IPS-NIHi7 (cell line): ENCODE measurements at regions not wholly inside any gene's neighbourhood (a gene's known extent, or its start where the extent isn't known, plus 50 kb on each side); places are given as distances from the start of the nearest gene placed in this dataset.

Experiments
- DNase-seq: peaks from one replicate; pipeline ENCODE4 v3.0.0; 2012; ENCODE audit warnings: mixed read lengths; ENCODE audit errors: extremely low spot score

DNA sequence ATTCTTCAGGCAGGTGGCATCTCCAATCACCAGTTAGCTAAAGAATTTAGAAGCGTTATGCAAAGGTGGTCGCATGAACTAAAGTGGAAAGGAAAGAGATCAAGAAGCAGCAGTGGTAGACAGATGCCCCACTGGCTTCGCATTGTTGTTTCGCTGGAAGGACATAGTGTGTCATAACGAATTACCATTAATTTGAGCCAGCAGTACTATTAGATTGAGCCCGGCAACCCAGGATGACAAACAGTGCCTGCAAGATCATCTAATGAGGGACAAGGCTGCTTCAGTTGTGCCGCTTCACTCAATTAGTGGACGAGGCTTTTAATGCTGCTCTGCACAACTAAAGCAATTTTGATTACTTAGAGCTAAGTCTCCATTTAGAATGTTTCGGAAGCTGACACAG lies 274.5 kb upstream of the SOX5 start:
- DNase-seq = no peak

DNA sequence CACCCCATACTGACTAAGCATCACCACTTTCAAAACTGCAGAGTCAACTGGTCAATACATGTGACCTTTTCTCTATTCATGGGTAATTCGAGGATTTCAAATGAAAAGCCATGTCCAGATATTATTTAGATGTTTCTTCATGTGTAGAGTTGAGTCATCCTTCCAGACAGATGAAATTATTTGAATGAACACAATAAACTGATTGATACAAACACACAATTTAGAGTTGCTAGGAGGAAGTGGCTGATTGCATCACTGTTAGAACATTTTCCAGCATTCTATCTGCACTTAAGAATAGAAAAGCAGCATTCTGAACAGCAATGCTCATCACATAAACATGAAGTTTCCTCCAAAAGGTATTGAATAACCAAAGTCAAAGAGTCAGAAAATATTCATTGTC lies 273.5 kb upstream of the SOX5 start:
- no peak for DNase-seq

DNA sequence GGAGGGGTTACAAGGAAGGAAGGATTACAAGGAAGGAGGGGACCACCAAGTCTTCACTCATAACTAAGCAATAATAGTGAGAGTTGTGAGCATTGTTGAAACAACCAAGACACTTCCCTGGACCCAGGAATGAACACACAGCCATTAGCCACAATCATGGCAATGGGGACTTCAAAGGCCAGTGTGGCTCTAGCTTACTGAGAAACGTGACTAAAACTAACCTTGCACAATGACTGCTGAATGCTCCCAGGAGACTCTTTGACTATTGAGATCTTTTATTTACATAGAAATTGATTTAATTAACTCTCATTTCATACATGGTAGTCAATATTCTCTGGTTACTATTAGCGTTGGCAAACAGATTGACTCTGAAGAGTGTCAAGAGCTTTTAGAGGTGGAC lies 263.0 kb upstream of the SOX5 start:
- no peak for DNase-seq

DNA sequence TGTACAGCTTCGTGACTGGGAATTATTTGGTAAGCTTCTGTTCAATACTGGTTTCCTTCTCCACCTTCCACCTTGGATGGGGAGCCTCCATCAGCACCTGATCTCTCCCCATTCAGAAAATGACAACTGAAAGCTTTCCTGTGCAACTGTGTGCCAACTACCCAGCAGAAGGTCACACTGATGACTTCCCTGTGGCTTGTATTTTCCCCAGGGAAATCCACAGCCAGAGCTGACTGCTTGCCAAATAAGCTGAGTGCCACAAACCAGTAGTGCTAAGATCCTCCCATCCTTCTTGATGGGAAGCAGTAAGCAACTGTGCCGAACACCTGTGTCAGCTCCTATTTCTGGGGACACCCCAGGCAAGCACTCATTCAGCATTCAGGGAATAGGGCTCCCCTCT lies 257.2 kb upstream of the SOX5 start:
- DNase-seq = no peak

DNA sequence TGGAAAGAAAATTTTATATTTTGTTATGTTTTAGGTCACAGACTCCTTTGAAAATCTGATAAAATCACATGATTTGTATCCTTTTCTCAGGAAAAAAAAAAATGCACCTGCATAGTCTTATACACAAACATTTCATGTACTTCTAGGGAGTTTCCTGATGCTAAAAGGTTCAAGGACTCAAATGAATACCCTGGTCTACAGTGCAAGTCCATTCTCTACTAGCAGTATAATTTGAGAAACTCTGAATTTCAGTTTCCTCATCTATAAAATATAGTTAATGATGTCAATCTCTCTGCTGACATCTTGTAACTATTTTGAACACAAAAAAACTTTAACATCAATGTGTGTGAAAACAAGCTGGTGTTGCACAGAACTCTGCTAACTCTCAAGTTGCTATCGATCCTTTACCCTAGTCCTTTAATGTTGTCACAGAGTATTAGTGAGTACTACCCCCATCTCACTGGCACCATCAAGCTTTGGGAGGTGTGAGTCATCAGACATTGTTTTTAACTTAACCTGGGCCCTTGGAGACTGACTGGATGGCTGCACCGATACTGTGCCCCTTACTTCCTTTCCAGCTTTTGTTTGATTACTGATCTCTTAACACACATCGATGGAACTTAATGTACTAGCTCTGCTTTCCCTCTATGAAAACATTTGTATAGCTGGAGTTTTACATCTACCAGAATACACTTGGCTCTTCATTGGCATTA lies 251.9 kb upstream of the SOX5 start:
- DNase-seq = no peak

DNA sequence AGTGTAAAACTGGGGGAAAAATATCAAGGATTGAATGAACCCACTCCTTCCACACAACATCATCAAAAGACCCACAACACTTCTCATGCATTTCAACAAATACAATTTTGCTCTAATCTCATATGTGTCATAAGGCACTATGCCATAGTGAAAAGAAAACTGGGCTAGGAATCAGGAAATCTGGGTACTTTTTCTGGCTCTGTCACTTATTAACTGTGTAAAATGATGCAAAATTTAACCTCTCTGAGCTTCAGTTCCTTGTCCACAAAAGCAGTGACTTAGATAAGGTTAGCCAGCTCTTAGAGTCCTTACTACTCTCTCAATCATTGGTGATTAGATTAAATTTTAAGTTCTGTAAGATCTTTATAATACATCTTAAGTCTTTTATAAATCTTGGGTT lies 250.5 kb upstream of the SOX5 start:
- no peak for DNase-seq

DNA sequence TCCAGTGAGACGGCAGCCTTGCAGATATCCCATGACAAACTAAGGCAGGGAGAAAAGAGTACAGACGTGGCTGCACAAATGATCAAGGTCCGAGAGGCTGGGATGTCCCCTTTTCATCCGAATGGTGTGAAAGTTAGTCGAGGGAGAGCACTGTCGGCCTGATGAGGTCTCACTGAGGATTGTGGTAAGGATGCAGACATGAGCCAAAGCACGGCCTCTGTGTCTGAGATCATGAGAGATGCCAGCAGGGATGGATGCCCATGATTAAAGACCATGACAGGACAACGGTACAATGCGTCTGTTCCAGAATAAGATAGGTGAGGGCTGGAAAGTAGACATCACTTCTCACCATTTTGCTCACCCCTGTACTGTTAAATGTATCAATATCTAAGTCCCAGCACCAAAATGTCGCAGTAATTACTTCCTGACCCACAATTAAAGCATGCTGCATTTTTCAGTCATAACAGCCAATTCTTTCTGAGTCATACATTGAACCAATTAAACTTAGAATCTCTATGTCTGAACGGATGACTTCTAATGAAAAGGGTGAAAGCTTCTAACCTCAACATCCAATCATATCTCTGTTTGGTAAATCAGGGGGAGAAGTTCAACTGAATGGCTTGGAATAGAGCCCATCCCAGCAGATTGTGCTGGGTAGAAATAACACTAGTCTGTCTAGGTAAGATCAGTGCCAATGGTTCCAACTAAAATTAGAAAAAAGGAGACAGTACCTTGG lies 249.6 kb upstream of the SOX5 start:
- no peak for DNase-seq

DNA sequence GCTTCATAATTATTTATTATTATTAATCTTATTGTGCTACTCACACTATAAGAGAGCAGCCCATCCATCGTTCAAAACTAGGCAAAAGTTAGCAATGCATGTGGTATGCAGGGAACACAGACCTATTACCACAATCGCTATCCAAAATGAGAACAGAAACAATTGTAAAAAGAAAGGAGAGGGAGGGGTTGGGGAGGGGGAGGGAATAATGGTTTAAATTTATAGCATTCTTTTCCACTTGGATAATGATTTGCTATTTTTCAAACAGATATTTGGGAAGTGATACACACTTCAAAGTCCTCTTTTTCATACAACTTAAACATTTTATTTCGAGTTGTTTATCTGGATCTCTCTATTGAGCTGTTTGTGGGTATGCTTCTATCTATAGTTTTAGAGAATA lies 248.6 kb upstream of the SOX5 start:
- DNase-seq = no peak

DNA sequence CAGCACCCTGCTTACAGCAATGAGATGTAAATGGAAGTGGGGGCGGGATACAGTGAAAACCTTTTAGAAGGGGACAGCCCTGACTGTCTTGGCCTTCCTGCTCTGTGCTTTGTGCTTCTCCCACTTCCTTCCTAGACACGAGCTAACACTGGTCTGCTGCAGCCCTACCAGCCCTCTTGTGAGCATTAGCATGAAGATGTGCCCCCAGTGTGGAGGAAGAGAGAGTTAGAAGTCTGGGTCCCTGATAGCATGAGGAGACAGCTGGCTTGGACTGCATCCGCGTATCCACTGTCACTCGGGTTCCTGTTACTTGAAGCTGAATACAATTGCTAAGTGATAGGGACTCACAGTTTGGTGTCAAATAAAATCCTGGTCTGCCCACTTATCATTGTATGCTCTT lies 248.1 kb upstream of the SOX5 start:
- DNase-seq = peak; percentile 42

DNA sequence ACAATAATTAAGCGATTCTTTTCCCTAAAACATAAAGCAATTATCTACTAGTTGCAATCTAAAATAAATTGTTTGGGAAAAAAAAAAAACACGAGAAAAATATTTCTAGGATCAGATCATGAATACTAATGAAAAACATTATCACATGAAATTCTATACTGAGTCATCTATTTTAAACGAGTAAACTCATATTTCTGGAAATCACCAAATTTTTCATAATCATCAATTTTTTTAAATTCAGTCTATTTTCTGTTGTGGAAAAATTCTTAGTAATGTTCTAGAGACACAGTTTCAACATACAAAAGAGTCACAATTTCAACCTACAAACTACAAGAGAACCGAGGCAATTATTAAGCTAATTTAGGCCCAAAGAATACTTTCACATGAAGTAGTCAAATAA lies 245.6 kb upstream of the SOX5 start:
- no peak for DNase-seq

DNA sequence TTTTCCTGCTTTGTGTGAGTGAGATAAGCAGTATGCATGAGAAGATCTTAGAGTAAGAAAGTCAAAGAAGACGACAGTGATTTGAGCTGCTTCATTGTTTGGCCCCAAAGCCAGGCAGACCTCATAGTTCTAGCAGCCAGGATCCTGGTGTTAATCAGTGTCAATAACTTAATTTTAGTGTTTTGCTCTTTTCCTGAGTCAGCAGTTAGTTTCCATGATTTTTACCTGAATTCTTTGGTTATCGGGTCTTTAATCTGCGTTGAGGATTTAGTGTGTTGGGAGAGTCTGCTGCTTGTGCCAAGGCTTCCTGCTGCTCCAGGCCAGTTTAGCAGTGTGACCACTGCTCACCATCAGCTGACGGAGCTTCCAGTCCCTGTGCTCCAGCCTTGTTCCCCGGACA lies 241.6 kb upstream of the SOX5 start:
- DNase-seq = no peak

DNA sequence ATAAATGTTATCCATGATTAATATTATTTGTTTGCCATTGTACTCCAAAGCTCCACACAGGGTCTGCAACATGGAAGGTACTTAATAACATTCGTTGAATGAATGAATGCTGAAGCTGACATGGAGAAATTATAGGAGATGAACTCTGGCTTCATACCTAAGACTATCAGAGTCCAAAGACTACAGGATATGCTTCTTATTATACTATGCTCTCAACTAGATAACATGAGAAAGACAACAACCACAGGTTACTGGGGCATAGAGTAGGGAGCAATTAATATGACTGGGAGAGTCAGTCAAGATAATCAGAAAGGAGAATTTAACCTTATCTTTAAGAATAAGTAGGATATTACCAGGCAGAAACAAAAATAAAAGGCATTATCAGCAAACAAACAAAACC lies 236.3 kb upstream of the SOX5 start:
- DNase-seq = no peak

DNA sequence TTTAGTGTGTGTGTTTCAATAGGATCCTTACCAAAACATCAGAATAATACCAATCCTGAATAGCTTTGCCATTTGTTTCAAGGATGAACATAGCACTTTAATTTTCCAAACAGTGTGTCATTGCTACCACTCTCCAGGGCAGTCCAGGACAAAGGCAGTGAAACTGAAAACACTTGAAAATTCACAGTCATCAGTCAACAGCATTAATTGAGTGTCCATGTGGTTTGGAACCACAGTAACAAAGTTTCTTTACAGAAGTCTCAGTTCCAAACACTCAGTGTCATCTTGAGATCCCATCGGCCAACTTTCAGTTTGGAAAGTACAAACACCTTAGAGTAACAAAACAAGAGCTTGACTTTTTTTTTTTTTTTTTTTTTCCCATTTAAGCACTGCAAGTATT lies 228.4 kb upstream of the SOX5 start:
- no peak for DNase-seq

DNA sequence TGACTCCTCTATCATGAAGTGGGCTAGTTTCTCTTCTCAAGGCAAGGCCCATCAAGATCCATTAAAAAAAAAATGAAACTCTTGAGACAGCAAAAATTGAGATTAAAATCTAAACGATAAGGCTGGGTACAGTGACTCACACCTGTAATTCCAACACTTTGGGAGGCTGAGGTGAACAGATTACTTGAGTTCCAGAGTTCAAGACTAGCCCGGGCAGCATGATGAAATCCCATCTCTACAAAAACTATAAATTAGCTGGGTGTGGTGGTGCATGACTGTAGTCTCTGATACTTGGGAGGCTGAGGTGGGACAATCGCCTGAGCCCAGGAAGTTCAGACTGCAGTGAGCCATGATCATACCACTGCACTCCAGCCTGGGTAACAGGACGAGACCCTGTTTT lies 226.5 kb upstream of the SOX5 start:
- DNase-seq = no peak

DNA sequence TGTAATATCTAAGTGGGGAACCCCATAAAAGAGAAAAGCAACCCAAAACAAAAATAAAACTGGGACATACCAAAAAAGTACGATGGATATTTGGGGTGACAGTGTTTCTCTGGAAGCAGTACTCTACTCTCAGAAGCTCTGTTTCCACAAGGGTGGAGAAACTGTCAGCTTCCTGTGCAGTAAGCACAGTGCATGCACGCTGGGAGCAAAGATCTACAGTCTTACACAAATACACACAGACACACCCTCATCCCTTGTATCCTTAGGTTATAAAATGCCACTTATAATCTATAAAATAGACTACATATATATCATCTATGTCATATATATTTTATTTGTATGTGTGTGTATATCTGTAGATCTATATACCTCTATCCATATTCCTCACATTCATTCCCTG lies 225.8 kb upstream of the SOX5 start:
- DNase-seq = no peak

DNA sequence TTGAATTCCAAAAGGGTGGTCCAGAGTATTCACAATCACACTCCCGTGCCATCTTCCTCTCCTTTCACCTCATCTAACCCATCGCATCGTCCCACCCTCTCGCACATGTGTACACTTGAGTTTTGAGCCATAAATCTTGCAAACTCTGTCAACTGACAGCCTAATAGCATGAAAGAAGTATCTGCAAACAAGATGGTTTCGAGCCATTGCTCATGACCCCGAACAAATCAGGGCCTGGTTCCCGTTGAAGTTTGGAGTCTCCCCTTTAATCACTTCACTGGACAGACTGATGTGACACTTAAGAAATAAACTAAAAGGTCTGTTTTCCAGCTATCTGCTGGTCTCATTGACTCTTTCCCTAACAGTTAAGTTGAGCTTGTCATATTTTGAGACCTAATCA lies 223.6 kb upstream of the SOX5 start:
- DNase-seq = no peak

DNA sequence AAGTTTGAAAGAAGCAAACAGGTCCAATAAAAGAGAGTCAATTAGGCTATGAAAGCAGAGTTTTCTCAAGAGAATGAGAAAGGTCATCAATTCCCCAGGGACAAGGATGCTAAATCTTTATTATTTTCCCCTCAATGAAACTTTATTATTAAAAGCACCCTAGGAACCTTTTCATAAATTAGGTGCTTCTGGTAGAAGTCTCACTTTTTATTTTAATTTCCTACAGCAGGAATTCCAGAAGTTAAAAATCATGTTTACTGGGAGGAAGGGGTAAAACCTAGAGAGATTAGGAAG lies 223.2 kb upstream of the SOX5 start:
- DNase-seq = no peak

DNA sequence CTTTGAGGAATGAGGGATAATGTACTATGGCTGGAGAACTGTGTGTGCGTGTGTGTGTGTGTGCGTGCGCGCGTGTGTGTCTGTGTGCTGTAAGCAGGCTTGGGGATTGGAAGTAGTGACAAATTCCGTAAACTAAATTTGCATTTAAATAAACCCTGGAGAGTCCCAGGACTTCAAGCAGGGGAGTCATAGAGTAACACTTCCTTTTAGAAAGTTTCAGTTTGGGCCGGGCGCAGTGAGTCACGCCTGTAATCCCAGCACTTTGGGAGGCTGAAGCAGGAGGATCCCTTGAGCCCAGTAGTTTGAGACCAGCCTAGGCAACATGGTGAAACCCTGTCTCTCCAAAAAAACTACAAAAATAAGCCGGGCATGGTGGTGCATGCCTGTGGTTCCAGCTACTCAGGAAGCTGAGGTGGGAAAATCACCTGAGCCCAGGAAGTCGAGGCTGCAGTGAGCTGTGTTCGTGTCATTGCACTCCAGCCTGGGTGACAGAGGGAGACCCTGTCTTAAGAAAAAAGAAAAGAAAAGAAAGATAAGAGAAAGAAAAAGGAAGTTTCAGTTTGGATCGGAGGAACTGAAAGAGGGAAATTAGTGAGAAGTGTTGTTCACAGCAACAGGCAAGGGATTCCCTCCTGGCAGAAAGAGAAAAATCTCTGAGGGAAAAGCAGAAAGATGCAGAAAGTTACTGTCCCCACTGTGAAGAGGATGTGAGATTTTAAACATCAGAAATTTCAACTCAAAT lies 222.7 kb upstream of the SOX5 start:
- DNase-seq = peak; percentile 31

DNA sequence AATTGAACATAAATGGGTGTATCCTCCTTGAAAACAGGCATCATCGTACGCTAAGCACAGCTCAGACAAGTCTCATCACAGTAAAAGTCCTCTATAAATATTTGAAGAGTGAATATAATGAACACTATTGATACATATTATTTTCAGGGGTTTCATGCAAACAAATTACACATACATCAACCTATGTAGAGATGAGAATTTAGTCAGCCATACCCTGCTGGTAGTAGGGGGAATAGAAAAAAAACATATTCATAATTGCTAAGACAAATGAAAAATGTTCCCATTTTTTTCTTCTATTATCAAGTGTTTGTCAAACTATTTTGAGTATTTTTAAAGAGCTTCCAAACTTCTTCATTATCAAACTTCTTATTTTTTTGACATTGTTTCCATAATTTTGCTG lies 205.6 kb upstream of the SOX5 start:
- DNase-seq = no peak

DNA sequence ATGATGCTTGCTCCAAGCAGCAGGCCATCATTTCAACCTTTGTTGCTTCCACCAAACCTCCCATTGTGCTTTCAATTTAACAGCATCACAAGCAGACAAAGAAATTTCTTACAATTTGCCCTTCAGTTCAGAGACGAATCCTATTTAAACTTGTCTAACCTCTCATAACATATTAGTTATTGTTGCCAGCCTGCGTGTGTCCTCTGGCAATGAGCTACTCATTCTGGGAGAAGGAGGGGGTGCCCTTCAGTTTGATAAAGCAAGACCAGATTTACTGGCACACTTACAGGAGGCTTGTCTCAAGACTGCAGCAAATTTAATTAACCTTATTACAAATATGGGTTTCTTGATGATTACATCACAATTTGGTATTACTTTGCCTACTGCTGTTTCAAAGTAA lies 203.6 kb upstream of the SOX5 start:
- DNase-seq = no peak

DNA sequence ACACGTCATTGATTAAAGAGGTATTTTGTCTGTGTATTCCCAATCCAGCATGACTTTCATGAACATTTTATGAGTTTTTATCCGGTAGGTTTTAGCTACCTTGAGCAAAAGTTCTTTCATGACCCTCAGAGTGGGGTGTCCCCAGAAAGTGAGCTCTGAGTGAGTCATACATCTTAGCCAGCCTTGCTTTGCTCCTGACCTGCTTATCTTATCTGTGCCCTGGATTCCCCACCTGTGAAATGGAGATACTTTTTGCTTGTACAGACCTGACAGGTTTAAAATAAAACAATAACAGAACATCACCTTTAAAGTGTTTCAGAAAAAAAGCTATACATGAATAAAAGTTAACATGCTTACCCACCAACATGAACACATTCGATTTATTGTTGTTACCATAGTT lies 202.8 kb upstream of the SOX5 start:
- DNase-seq = no peak

DNA sequence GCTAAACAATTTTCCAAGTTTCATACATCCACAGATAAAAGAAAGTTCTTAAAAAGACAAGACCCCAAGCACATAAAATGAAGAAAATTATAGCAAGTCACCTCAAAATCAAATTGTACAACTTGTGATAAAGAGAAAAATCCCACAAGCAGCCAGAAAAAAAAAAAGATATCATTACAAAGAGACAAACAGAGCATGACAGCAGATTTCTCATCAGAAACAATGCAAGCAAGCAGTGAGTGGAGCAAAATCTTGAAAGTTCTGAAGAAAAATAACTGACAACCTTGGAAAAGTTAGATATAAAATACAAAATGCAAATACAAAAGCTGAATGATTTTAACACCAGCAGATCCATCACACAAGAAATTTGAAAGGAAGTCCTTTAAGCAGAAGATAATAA lies 194.5 kb upstream of the SOX5 start:
- DNase-seq = no peak

DNA sequence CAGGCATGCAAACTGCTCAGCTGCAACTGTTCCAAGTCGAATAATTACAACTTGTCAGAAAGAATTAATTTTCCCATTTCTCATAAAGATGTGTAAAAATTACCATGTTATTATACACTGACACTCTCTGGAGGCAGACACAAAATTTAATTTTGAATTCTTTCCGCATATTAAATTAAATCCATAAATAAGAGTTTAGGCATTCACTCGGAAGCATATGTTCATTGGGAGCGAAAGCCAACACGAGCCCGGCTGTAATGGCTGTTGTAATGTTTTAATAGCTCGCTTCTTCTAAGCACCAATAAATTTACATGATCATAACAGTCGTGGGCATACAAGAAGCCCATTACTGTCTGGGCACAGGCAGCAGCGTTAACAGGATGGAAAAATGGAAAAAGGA lies 189.6 kb upstream of the SOX5 start:
- DNase-seq = no peak
